Memory B cell (primary cell): ENCODE measurements at regions not wholly inside any gene's neighbourhood (a gene's known extent, or its start where the extent isn't known, plus 50 kb on each side); places are given as distances from the start of the nearest gene placed in this dataset.

Experiments used
- ATAC-seq: fragments of 150-1000 bp; cut with Tn5 transposase; 2 replicates; pipeline ENCODE4 v1.10.0; 2021; ENCODE audit warnings: low read depth, mild to moderate bottlenecking, moderate library complexity
- DNase-seq, 2 donors: peaks; one replicate each; pipeline ENCODE4 v3.0.0; 2022; ENCODE audit warnings: low spot score in 2 of 2
- H3K27ac Mint-ChIP-seq: one replicate; pipeline ENCODE4 v1.8.0; 2022; ENCODE audit warnings: mild to moderate bottlenecking, moderate library complexity, mixed read lengths
- H3K27me3 Mint-ChIP-seq: one replicate; pipeline ENCODE4 v1.8.0; 2022; ENCODE audit warnings: mixed read lengths
- H3K36me3 Mint-ChIP-seq: one replicate; pipeline ENCODE4 v1.8.0; 2022; ENCODE audit warnings: mild to moderate bottlenecking, mixed read lengths
- H3K4me1 Mint-ChIP-seq: one replicate; pipeline ENCODE4 v1.8.0; 2022; ENCODE audit warnings: mixed read lengths
- H3K4me3 Mint-ChIP-seq: one replicate; pipeline ENCODE4 v1.8.0; 2022; ENCODE audit warnings: mild to moderate bottlenecking, moderate library complexity, mixed read lengths
- H3K9me3 Mint-ChIP-seq: one replicate; pipeline ENCODE4 v1.8.0; 2022; ENCODE audit warnings: mixed read lengths

- Mint-ChIP-seq H3K9me3 (no peaks in the 10 kb centered on the region), H3K4me3 (no peak overlapping the region), H3K36me3 (no peaks in the 10 kb centered on the region), H3K27me3 (no peaks in the 10 kb centered on the region), H3K27ac (no peak overlapping the region), H3K4me1 (no peaks in the 10 kb centered on the region)
- ATAC-seq (no peak), DNase-seq (no peak)
Measured at GRCh38 chr13:111956261-111957151, 110.4 kb upstream of the SOX1 start.

GRCh38 chr13:111957913-111958450 is 109.0 kb upstream of the SOX1 start:
- Mint-ChIP-seq H3K4me1 (no peaks in the 10 kb centered on the region), H3K27me3 (no peaks in the 10 kb centered on the region), H3K27ac (no peak overlapping the region), H3K36me3 (no peaks in the 10 kb centered on the region), H3K4me3 (no peak overlapping the region), H3K9me3 (no peaks in the 10 kb centered on the region)
- DNase-seq (no peak), ATAC-seq (no peak)

GRCh38 chr13:111958612-111959395 is 108.1 kb upstream of the SOX1 start:
- H3K27ac Mint-ChIP-seq, result no peak overlapping the region

GRCh38 chr13:111960152-111960772 is 106.7 kb upstream of the SOX1 start:
- no peak for ATAC-seq
- no peak overlapping the region for H3K4me3 Mint-ChIP-seq
- no peak for DNase-seq
- H3K27ac Mint-ChIP-seq, result no peak overlapping the region
- no peaks in the 10 kb centered on the region for H3K36me3 Mint-ChIP-seq
- H3K4me1 Mint-ChIP-seq, result no peaks in the 10 kb centered on the region
- no peaks in the 10 kb centered on the region for H3K9me3 Mint-ChIP-seq
- no peaks in the 10 kb centered on the region for H3K27me3 Mint-ChIP-seq

More at GRCh38 chr13:111958612-111959395, 108.1 kb upstream of the SOX1 start:
- Mint-ChIP-seq H3K27me3 (no peaks in the 10 kb centered on the region), H3K36me3 (no peaks in the 10 kb centered on the region), H3K4me1 (no peaks in the 10 kb centered on the region), H3K4me3 (no peak overlapping the region), H3K9me3 (no peaks in the 10 kb centered on the region)
- DNase-seq (no peak), ATAC-seq (no peak)

- Mint-ChIP-seq H3K9me3 (no peaks in the 10 kb centered on the region), H3K4me3 (no peak overlapping the region), H3K36me3 (no peaks in the 10 kb centered on the region), H3K27me3 (no peaks in the 10 kb centered on the region), H3K27ac (no peak overlapping the region), H3K4me1 (no peaks in the 10 kb centered on the region)
- ATAC-seq, result no peak
- DNase-seq, result no peak
Measured at GRCh38 chr13:111961236-111961635, 105.7 kb upstream of the SOX1 start.

GRCh38 chr13:111961651-111962192 is 105.2 kb upstream of the SOX1 start:
- Mint-ChIP-seq H3K9me3 (no peaks in the 10 kb centered on the region), H3K27me3 (no peaks in the 10 kb centered on the region), H3K4me1 (no peaks in the 10 kb centered on the region)

GRCh38 chr13:111962431-111962891 is 104.5 kb upstream of the SOX1 start:
- DNase-seq (no peak), ATAC-seq (no peak)
- Mint-ChIP-seq H3K36me3 (no peaks in the 10 kb centered on the region), H3K27ac (no peak overlapping the region), H3K9me3 (no peaks in the 10 kb centered on the region), H3K27me3 (no peaks in the 10 kb centered on the region), H3K4me1 (no peaks in the 10 kb centered on the region), H3K4me3 (no peak overlapping the region)

More at GRCh38 chr13:111961651-111962192, 105.2 kb upstream of the SOX1 start:
- no peaks in the 10 kb centered on the region for H3K36me3 Mint-ChIP-seq
- H3K4me3 Mint-ChIP-seq, result no peak overlapping the region
- ATAC-seq, result no peak
- no peak for DNase-seq
- no peak overlapping the region for H3K27ac Mint-ChIP-seq

GRCh38 chr13:111963031-111963430 is 103.9 kb upstream of the SOX1 start:
- ATAC-seq (no peak), DNase-seq (no peak)
- no peaks in the 10 kb centered on the region for H3K9me3 Mint-ChIP-seq
- no peaks in the 10 kb centered on the region for H3K4me1 Mint-ChIP-seq
- H3K4me3 Mint-ChIP-seq, result no peak overlapping the region
- H3K27me3 Mint-ChIP-seq, result no peaks in the 10 kb centered on the region
- no peaks in the 10 kb centered on the region for H3K36me3 Mint-ChIP-seq
- H3K27ac Mint-ChIP-seq, result no peak overlapping the region

GRCh38 chr13:111964411-111965035 is 102.4 kb upstream of the SOX1 start:
- no peaks in the 10 kb centered on the region for H3K4me1 Mint-ChIP-seq
- no peak overlapping the region for H3K27ac Mint-ChIP-seq
- no peaks in the 10 kb centered on the region for H3K27me3 Mint-ChIP-seq
- H3K9me3 Mint-ChIP-seq, result no peaks in the 10 kb centered on the region
- ATAC-seq (no peak), DNase-seq (no peak)
- no peak overlapping the region for H3K4me3 Mint-ChIP-seq
- H3K36me3 Mint-ChIP-seq, result no peaks in the 10 kb centered on the region

GRCh38 chr13:111965466-111966214 is 101.3 kb upstream of the SOX1 start:
- no peak for DNase-seq
- H3K36me3 Mint-ChIP-seq, result no peaks in the 10 kb centered on the region
- no peaks in the 10 kb centered on the region for H3K9me3 Mint-ChIP-seq

GRCh38 chr13:111966933-111967332 is 100.0 kb upstream of the SOX1 start:
- H3K36me3 Mint-ChIP-seq, result no peaks in the 10 kb centered on the region
- H3K9me3 Mint-ChIP-seq, result no peaks in the 10 kb centered on the region
- H3K27ac Mint-ChIP-seq, result no peak overlapping the region
- H3K27me3 Mint-ChIP-seq, result peaks cover 2% of the 10 kb centered on the region
- no peak overlapping the region for H3K4me3 Mint-ChIP-seq
- DNase-seq (no peak), ATAC-seq (no peak)
- no peaks in the 10 kb centered on the region for H3K4me1 Mint-ChIP-seq

More at GRCh38 chr13:111965466-111966214, 101.3 kb upstream of the SOX1 start:
- Mint-ChIP-seq H3K4me3 (no peak overlapping the region), H3K27me3 (no peaks in the 10 kb centered on the region), H3K27ac (no peak overlapping the region), H3K4me1 (no peaks in the 10 kb centered on the region)
- no peak for ATAC-seq

GRCh38 chr13:111967572-111968201 is 99.3 kb upstream of the SOX1 start:
- Mint-ChIP-seq H3K4me1 (no peaks in the 10 kb centered on the region), H3K9me3 (no peaks in the 10 kb centered on the region), H3K27ac (no peak overlapping the region), H3K4me3 (no peak overlapping the region), H3K36me3 (no peaks in the 10 kb centered on the region), H3K27me3 (peaks cover 3% of the 10 kb centered on the region)
- ATAC-seq (no peak), DNase-seq (no peak)
